ENCODE measurements at regions not wholly inside any gene's neighbourhood (a gene's known extent, or its start where the extent isn't known, plus 50 kb on each side); places are given as distances from the start of the nearest gene placed in this dataset.

DNA sequence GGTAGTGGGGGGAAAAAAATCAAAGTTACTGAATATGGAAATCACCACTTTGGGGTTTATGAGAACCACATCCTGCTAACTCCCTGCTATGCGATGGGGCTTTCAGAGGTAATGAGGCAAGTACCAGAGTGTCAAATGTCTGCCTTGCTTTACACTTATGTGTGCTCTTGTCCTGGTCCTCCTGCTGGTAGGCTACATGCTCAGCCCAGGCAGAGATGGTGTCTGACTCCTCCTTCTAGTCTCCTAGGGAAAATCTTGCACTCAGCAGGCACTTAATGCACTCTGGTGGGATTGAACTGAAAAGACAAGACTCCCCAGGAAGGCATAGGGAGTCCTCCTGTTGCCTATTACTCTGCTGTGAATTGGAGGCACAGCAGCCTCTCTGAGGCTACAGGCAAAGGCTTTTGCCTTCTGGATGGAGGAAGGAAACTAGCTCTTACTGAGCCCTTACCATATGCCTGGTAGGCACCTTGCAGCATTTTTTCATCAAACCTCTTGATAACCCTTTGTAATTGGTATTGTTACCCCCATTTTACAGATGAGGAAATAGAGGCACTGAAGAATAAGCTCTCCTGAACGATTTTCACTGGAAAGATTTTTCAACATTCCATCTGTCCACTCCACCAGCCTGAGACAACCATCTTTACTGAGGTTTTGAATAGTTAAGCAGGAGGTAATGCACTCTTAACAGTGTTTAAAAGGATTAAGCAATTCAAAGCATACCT, 132.1 kb upstream of the PAX6 start:
- TF ChIP-seq EZH2 (IDR thresholded peaks at IDR 0.05; ENCODE audit: borderline replicate concordance, insufficient read depth, low read length, poor library complexity, severe bottlenecking) (no peak), CTCF (IDR thresholded peaks at IDR 0.05; ENCODE audit: poor library complexity, severe bottlenecking) (no peak), EP300 (conservative IDR thresholded peaks at IDR 0.05; ENCODE audit: poor library complexity, severe bottlenecking) (no peak), POLR2AphosphoS5 (IDR thresholded peaks at IDR 0.05) (no peak)
- TF ChIP-seq, protein P1, sequence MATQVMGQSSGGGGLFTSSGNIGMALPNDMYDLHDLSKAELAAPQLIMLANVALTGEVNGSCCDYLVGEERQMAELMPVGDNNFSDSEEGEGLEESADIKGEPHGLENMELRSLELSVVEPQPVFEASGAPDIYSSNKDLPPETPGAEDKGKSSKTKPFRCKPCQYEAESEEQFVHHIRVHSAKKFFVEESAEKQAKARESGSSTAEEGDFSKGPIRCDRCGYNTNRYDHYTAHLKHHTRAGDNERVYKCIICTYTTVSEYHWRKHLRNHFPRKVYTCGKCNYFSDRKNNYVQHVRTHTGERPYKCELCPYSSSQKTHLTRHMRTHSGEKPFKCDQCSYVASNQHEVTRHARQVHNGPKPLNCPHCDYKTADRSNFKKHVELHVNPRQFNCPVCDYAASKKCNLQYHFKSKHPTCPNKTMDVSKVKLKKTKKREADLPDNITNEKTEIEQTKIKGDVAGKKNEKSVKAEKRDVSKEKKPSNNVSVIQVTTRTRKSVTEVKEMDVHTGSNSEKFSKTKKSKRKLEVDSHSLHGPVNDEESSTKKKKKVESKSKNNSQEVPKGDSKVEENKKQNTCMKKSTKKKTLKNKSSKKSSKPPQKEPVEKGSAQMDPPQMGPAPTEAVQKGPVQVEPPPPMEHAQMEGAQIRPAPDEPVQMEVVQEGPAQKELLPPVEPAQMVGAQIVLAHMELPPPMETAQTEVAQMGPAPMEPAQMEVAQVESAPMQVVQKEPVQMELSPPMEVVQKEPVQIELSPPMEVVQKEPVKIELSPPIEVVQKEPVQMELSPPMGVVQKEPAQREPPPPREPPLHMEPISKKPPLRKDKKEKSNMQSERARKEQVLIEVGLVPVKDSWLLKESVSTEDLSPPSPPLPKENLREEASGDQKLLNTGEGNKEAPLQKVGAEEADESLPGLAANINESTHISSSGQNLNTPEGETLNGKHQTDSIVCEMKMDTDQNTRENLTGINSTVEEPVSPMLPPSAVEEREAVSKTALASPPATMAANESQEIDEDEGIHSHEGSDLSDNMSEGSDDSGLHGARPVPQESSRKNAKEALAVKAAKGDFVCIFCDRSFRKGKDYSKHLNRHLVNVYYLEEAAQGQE (IDR thresholded peaks at IDR 0.05; ENCODE audit: borderline replicate concordance), result no peak

Measured in neural cell (in vitro differentiated cells).